ENCODE measurements at regions not wholly inside any gene's neighbourhood (a gene's known extent, or its start where the extent isn't known, plus 50 kb on each side); places are given as distances from the start of the nearest gene placed in this dataset.

- TF ChIP-seq SMAD1 (IDR thresholded peaks at IDR 0.05; ENCODE audit: low read depth, low read length, partially characterized antibody) (no peak), ELF4 (CRISPR knock-in tag; IDR thresholded peaks at IDR 0.05) (no peak), RAD51 (IDR thresholded peaks at IDR 0.05; ENCODE audit: borderline replicate concordance, low read depth) (no peak), ZBTB1 (CRISPR knock-in tag; IDR thresholded peaks at IDR 0.05; ENCODE audit: borderline replicate concordance, low read depth) (no peak), TAF1 (IDR thresholded peaks at IDR 0.05; ENCODE audit: control insufficient read depth, extremely low read depth, insufficient read depth, low read length, severe bottlenecking) (no peak), POLR2AphosphoS5 (IDR thresholded peaks at IDR 0.05; ENCODE audit: control insufficient read depth, insufficient read depth, low read depth, low read length) (no peak), POLR2A (conservative IDR thresholded peaks at IDR 0.05) (no peak), REST (IDR thresholded peaks at IDR 0.05; ENCODE audit: borderline replicate concordance) (no peak), REST (CRISPR knock-in tag; IDR thresholded peaks at IDR 0.05; ENCODE audit: low read depth) (no peak), SP2 (IDR thresholded peaks at IDR 0.05; ENCODE audit: extremely low read depth, low read depth, low read length, poor library complexity, severe bottlenecking) (no peak), HMGXB4 (CRISPR knock-in tag; IDR thresholded peaks at IDR 0.05) (no peak), JUND (IDR thresholded peaks at IDR 0.05; ENCODE audit: borderline replicate concordance, low read depth, low read length) (no peak), JUND (tag; IDR thresholded peaks at IDR 0.05; ENCODE audit: borderline replicate concordance, low read depth, low read length) (no peak), MAX (CRISPR knock-in tag; IDR thresholded peaks at IDR 0.05) (no peak), CBX3 (IDR thresholded peaks at IDR 0.05; ENCODE audit: borderline replicate concordance in 1 of 2, low read length in 2 of 2) (no peak)
These were observed 479.5 kb downstream of the TAF11L14 start for GRCh38 chr5:18113721-18114120.
